SKM-1 (cell line): ENCODE measurements at regions not wholly inside any gene's neighbourhood (a gene's known extent, or its start where the extent isn't known, plus 50 kb on each side); places are given as distances from the start of the nearest gene placed in this dataset.
"Not testable (repeated sequence)": the region's sequence is repeated elsewhere in the genome, so short reads cannot be mapped to it uniquely, and the experiment has no call there.

ENCODE experiments used
- DNase-seq: peaks from one replicate; lab custom pipeline; 2025; ENCODE audit not compliant: unreplicated experiment; lab: John Stamatoyannopoulos, UW

GRCh38 chr5:155485386-155485785 lies 471.8 kb downstream of the KIF4B start:
- no peak for DNase-seq

- DNase-seq: no peak
Measured at GRCh38 chr5:155489949-155490348, 476.4 kb downstream of the KIF4B start.

GRCh38 chr5:155492191-155492590 lies 478.6 kb downstream of the KIF4B start:
- no peak for DNase-seq

- DNase-seq: no peak
Measured at GRCh38 chr5:155504606-155505005, 491.1 kb downstream of the KIF4B start.

GRCh38 chr5:155507363-155507762 lies 493.8 kb downstream of the KIF4B start:
- DNase-seq: no peak

- DNase-seq: no peak
Measured at GRCh38 chr5:155508673-155509072, 495.1 kb downstream of the KIF4B start.

GRCh38 chr5:155512329-155512728 lies 498.8 kb downstream of the KIF4B start:
- DNase-seq: no peak

- no peak for DNase-seq
Measured at GRCh38 chr5:155514105-155514563, 500.6 kb downstream of the KIF4B start.

GRCh38 chr5:155522540-155522939 lies 509.0 kb downstream of the KIF4B start:
- DNase-seq: no peak

GRCh38 chr5:155529362-155529761 lies 515.8 kb downstream of the KIF4B start:
- DNase-seq: no peak

GRCh38 chr5:155530046-155530445 lies 516.5 kb downstream of the KIF4B start:
- DNase-seq: no peak

- DNase-seq: no peak
Measured at GRCh38 chr5:155532621-155533311, 519.2 kb downstream of the KIF4B start.

GRCh38 chr5:155540000-155540595 lies 526.5 kb downstream of the KIF4B start:
- DNase-seq: no peak

GRCh38 chr5:155546075-155546474 lies 532.5 kb downstream of the KIF4B start:
- DNase-seq: no peak

- no peak for DNase-seq
Measured at GRCh38 chr5:155554500-155554899, 540.9 kb downstream of the KIF4B start.

GRCh38 chr5:155556222-155556621 lies 542.7 kb downstream of the KIF4B start:
- DNase-seq: no peak

- DNase-seq: peak; percentile 20
Measured at GRCh38 chr5:155556700-155557099, 543.1 kb downstream of the KIF4B start.

- no peak for DNase-seq
Measured at GRCh38 chr5:155562158-155562557, 548.6 kb downstream of the KIF4B start.

- no peak for DNase-seq
Measured at GRCh38 chr5:155564541-155564940, 551.0 kb downstream of the KIF4B start.

GRCh38 chr5:155575861-155576260 lies 562.3 kb downstream of the KIF4B start:
- no peak for DNase-seq

GRCh38 chr5:155586808-155587207 lies 573.3 kb downstream of the KIF4B start:
- DNase-seq: not testable (repeated sequence)

GRCh38 chr5:155587458-155587857 lies 573.9 kb downstream of the KIF4B start:
- DNase-seq: peak; percentile 20

- DNase-seq: no peak
Measured at GRCh38 chr5:155591273-155591672, 577.7 kb downstream of the KIF4B start.
